ENCODE measurements at regions not wholly inside any gene's neighbourhood (a gene's known extent, or its start where the extent isn't known, plus 50 kb on each side); places are given as distances from the start of the nearest gene placed in this dataset.
"Not testable (repeated sequence)": the region's sequence is repeated elsewhere in the genome, so short reads cannot be mapped to it uniquely, and the experiment has no call there.

DNA sequence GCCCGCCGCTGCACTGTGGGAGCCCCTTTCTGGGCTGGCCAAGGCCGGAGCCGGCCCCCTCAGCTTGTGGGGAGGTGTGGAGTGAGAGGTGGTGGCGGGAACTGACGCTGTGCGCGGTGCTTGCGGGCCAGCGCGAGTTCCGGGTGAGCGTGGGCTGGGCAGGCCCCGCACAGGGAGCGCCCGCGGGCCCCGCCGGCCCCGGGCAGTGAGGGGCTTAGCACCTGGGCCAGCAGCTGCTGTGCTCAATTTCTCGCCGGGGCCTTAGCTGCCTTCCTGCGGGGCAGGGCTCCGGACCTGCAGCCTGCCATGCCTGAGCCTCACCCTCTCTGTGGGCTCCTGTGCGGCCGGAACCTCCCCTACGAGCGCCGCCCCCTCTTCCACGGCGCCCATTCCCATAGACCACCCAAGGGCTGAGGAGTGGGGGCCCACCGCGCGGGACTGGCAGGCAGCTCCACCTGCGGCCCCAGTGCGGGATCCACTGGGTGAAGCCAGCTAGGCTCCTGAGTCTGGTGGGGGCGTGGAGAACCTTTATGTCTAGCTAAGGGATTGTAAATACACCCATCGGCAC is 1062.6 kb downstream of the TDRD15 start:
- not testable (repeated sequence) for H3K27ac ChIP-seq (ENCODE audit: low read depth, low read length); H3K9me3 ChIP-seq (ENCODE audit: control insufficient read depth in 3 of 3, low read length in 3 of 3); H3K27me3 ChIP-seq (ENCODE audit: control insufficient read depth in 3 of 3, insufficient read depth in 3 of 3, low read length in 3 of 3); H3K9ac ChIP-seq (ENCODE audit: low read depth in 1 of 3, low read length in 3 of 3); H3K4me1 ChIP-seq (ENCODE audit: control insufficient read depth in 3 of 3, insufficient read depth in 3 of 3, low read length in 3 of 3); H3K4me3 ChIP-seq (ENCODE audit: low read length in 3 of 3); H3K36me3 ChIP-seq (ENCODE audit: control insufficient read depth in 3 of 3, insufficient read depth in 3 of 3, low read length in 3 of 3)

DNA sequence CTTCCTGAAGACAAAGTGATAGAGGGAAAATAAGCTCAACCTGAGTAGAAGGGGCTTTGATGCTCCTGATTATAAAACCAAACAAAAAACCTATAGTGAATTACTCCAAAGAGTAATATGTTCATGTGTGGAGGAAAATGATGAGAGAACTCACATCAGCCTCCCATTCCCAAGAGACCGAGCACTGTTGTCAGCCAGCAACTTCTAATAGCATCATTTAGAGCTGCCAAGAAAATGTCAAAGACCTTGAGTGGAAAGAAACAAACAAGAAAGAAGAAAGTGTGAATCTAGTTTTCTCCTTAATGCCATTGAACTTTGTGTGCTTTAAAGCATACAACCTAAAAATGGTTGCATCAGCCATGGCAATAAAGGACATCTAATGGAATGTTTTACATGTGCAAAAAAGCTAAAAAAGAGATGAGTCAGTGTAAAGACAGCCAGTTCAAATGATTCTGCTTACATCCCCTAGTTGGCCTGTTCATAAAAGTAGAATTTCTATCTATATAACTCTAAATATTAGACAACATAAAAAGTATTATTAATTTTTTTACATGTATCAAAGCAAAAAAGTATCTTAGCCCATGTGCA is 1066.2 kb downstream of the TDRD15 start:
- Histone ChIP-seq H3K4me3 (ENCODE audit: low read length in 3 of 3) (no peak overlapping the region), H3K27me3 (ENCODE audit: control insufficient read depth in 3 of 3, insufficient read depth in 3 of 3, low read length in 3 of 3) (no peaks in the 10 kb centered on the region), H3K9ac (ENCODE audit: low read depth in 1 of 3, low read length in 3 of 3) (no peak overlapping the region), H3K27ac (ENCODE audit: low read depth, low read length) (no peak overlapping the region), H3K9me3 (ENCODE audit: control insufficient read depth in 3 of 3, low read length in 3 of 3) (no peaks in the 10 kb centered on the region), H3K4me1 (ENCODE audit: control insufficient read depth in 3 of 3, insufficient read depth in 3 of 3, low read length in 3 of 3) (no peaks in the 10 kb centered on the region), H3K36me3 (ENCODE audit: control insufficient read depth in 3 of 3, insufficient read depth in 3 of 3, low read length in 3 of 3) (no peaks in the 10 kb centered on the region)

- H3K27ac ChIP-seq (ENCODE audit: low read depth, low read length): no peak overlapping the region
- no peaks in the 10 kb centered on the region for H3K9me3 ChIP-seq (ENCODE audit: control insufficient read depth in 3 of 3, low read length in 3 of 3)
Observed at GRCh38 chr2:22194218-22194617, 1070.5 kb downstream of the TDRD15 start.

GRCh38 chr2:22196806-22197205 is 1073.0 kb downstream of the TDRD15 start:
- H3K9me3 ChIP-seq (ENCODE audit: control insufficient read depth in 3 of 3, low read length in 3 of 3): no peaks in the 10 kb centered on the region
- H3K4me3 ChIP-seq (ENCODE audit: low read length in 3 of 3): no peak overlapping the region
- no peaks in the 10 kb centered on the region for H3K27me3 ChIP-seq (ENCODE audit: control insufficient read depth in 3 of 3, insufficient read depth in 3 of 3, low read length in 3 of 3)
- H3K9ac ChIP-seq (ENCODE audit: low read depth in 1 of 3, low read length in 3 of 3): no peak overlapping the region
- H3K27ac ChIP-seq (ENCODE audit: low read depth, low read length): no peak overlapping the region
- no peaks in the 10 kb centered on the region for H3K36me3 ChIP-seq (ENCODE audit: control insufficient read depth in 3 of 3, insufficient read depth in 3 of 3, low read length in 3 of 3)
- no peaks in the 10 kb centered on the region for H3K4me1 ChIP-seq (ENCODE audit: control insufficient read depth in 3 of 3, insufficient read depth in 3 of 3, low read length in 3 of 3)

More at GRCh38 chr2:22194218-22194617, 1070.5 kb downstream of the TDRD15 start:
- Histone ChIP-seq H3K36me3 (ENCODE audit: control insufficient read depth in 3 of 3, insufficient read depth in 3 of 3, low read length in 3 of 3) (no peaks in the 10 kb centered on the region), H3K9ac (ENCODE audit: low read depth in 1 of 3, low read length in 3 of 3) (no peak overlapping the region), H3K4me3 (ENCODE audit: low read length in 3 of 3) (no peak overlapping the region), H3K27me3 (ENCODE audit: control insufficient read depth in 3 of 3, insufficient read depth in 3 of 3, low read length in 3 of 3) (no peaks in the 10 kb centered on the region), H3K4me1 (ENCODE audit: control insufficient read depth in 3 of 3, insufficient read depth in 3 of 3, low read length in 3 of 3) (no peaks in the 10 kb centered on the region)

- Histone ChIP-seq H3K36me3 (ENCODE audit: control insufficient read depth in 3 of 3, insufficient read depth in 3 of 3, low read length in 3 of 3) (no peaks in the 10 kb centered on the region), H3K9ac (ENCODE audit: low read depth in 1 of 3, low read length in 3 of 3) (no peak overlapping the region), H3K4me3 (ENCODE audit: low read length in 3 of 3) (no peak overlapping the region), H3K9me3 (ENCODE audit: control insufficient read depth in 3 of 3, low read length in 3 of 3) (no peaks in the 10 kb centered on the region), H3K4me1 (ENCODE audit: control insufficient read depth in 3 of 3, insufficient read depth in 3 of 3, low read length in 3 of 3) (no peaks in the 10 kb centered on the region), H3K27me3 (ENCODE audit: control insufficient read depth in 3 of 3, insufficient read depth in 3 of 3, low read length in 3 of 3) (no peaks in the 10 kb centered on the region), H3K27ac (ENCODE audit: low read depth, low read length) (no peak overlapping the region)
Observed at GRCh38 chr2:22198381-22199283, 1074.9 kb downstream of the TDRD15 start.

GRCh38 chr2:22199994-22200393 is 1076.2 kb downstream of the TDRD15 start:
- Histone ChIP-seq H3K27ac (ENCODE audit: low read depth, low read length) (no peak overlapping the region), H3K27me3 (ENCODE audit: control insufficient read depth in 3 of 3, insufficient read depth in 3 of 3, low read length in 3 of 3) (no peaks in the 10 kb centered on the region), H3K9ac (ENCODE audit: low read depth in 1 of 3, low read length in 3 of 3) (no peak overlapping the region), H3K36me3 (ENCODE audit: control insufficient read depth in 3 of 3, insufficient read depth in 3 of 3, low read length in 3 of 3) (no peaks in the 10 kb centered on the region), H3K4me3 (ENCODE audit: low read length in 3 of 3) (no peak overlapping the region), H3K4me1 (ENCODE audit: control insufficient read depth in 3 of 3, insufficient read depth in 3 of 3, low read length in 3 of 3) (no peaks in the 10 kb centered on the region), H3K9me3 (ENCODE audit: control insufficient read depth in 3 of 3, low read length in 3 of 3) (no peaks in the 10 kb centered on the region)

DNA sequence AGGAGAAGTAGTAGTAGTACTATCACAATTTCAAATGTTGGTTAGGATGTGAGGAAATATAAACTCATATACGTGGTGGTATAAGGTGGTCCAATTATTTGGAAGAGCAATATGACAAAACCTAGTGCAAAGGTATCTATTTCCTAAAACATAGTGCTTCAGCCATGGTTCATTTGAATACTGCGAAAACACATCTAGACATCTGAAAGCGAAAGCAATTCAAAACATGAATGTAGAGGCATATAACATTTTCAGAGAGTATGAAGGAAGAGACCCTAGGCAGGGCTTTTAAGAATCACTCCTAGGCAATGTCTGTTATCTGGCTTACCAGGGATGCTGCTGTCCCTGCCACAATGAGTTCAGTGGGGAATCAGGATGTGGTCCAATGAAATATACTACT is 1085.8 kb downstream of the TDRD15 start:
- H3K36me3 ChIP-seq (ENCODE audit: control insufficient read depth in 3 of 3, insufficient read depth in 3 of 3, low read length in 3 of 3): no peaks in the 10 kb centered on the region

DNA sequence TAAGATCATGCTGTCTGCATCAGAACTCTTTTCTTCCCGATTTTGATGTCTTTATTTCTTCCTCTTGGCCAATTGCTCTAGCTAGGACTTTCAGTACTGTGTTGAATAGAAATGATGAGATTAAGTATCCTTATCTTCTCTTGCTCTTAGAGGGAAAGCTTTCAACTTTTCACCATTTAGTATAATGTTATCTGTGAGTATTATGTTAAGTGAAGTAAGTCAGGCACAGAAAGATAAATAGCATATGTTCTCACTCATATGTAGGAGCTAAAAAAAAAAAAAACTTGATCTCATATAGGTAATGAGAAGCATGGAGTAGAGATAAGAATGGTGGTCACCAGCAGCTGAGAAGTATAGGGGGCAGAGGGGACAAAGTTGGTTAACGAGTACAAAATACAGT is 1089.5 kb downstream of the TDRD15 start:
- H3K9me3 ChIP-seq (ENCODE audit: control insufficient read depth in 3 of 3, low read length in 3 of 3): no peaks in the 10 kb centered on the region
- H3K9ac ChIP-seq (ENCODE audit: low read depth in 1 of 3, low read length in 3 of 3): no peak overlapping the region
- H3K4me1 ChIP-seq (ENCODE audit: control insufficient read depth in 3 of 3, insufficient read depth in 3 of 3, low read length in 3 of 3): no peaks in the 10 kb centered on the region
- H3K36me3 ChIP-seq (ENCODE audit: control insufficient read depth in 3 of 3, insufficient read depth in 3 of 3, low read length in 3 of 3): no peaks in the 10 kb centered on the region
- no peak overlapping the region for H3K27ac ChIP-seq (ENCODE audit: low read depth, low read length)
- H3K4me3 ChIP-seq (ENCODE audit: low read length in 3 of 3): no peak overlapping the region
- H3K27me3 ChIP-seq (ENCODE audit: control insufficient read depth in 3 of 3, insufficient read depth in 3 of 3, low read length in 3 of 3): no peaks in the 10 kb centered on the region

More for the DNA sequence above, 1085.8 kb downstream of the TDRD15 start:
- H3K4me3 ChIP-seq (ENCODE audit: low read length in 3 of 3): no peak overlapping the region
- H3K9ac ChIP-seq (ENCODE audit: low read depth in 1 of 3, low read length in 3 of 3): no peak overlapping the region
- no peaks in the 10 kb centered on the region for H3K4me1 ChIP-seq (ENCODE audit: control insufficient read depth in 3 of 3, insufficient read depth in 3 of 3, low read length in 3 of 3)
- H3K27me3 ChIP-seq (ENCODE audit: control insufficient read depth in 3 of 3, insufficient read depth in 3 of 3, low read length in 3 of 3): no peaks in the 10 kb centered on the region
- H3K9me3 ChIP-seq (ENCODE audit: control insufficient read depth in 3 of 3, low read length in 3 of 3): no peaks in the 10 kb centered on the region
- H3K27ac ChIP-seq (ENCODE audit: low read depth, low read length): no peak overlapping the region

DNA sequence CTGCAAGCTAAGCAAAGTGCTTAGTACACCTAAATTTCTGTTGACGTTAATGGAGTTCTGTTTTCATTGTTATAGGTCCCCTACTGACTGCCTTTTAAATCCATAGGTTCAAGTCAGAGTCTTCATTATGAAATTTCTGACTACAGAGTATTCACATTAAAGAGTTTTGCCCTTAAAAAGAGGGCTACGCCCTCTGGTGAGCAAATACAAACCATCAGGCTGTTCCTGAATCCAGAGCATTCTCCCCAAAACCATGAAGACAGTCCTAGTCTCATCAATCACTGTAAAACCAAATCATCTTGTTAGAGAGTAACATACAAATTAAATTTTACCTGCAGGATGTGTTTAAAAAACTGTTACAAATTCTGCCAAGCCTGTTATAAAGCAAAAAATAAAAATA is 1091.7 kb downstream of the TDRD15 start:
- H3K4me3 ChIP-seq (ENCODE audit: low read length in 3 of 3): no peak overlapping the region
- no peak overlapping the region for H3K27ac ChIP-seq (ENCODE audit: low read depth, low read length)
- H3K4me1 ChIP-seq (ENCODE audit: control insufficient read depth in 3 of 3, insufficient read depth in 3 of 3, low read length in 3 of 3): no peaks in the 10 kb centered on the region
- H3K27me3 ChIP-seq (ENCODE audit: control insufficient read depth in 3 of 3, insufficient read depth in 3 of 3, low read length in 3 of 3): no peaks in the 10 kb centered on the region
- H3K36me3 ChIP-seq (ENCODE audit: control insufficient read depth in 3 of 3, insufficient read depth in 3 of 3, low read length in 3 of 3): no peaks in the 10 kb centered on the region
- H3K9ac ChIP-seq (ENCODE audit: low read depth in 1 of 3, low read length in 3 of 3): no peak overlapping the region
- H3K9me3 ChIP-seq (ENCODE audit: control insufficient read depth in 3 of 3, low read length in 3 of 3): no peaks in the 10 kb centered on the region

DNA sequence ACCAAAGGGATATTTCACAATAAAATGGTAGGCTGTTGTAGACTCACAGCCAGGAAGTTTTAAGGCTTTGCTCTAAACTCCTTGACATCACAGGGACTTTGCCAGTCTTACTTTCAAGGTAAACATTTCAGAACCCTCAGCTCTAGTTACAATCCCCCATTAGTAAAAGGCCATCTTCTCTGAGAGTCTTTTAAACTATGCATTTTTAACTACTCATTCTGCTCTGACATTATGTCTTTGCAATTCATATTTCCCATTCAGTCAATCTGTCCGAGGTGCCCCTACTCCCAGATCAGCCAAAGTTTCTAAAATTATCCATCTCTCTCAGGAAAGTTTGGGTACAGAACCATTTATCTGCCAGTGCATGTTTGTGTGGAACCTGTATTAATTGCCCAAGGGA is 1094.1 kb downstream of the TDRD15 start:
- Histone ChIP-seq H3K9me3 (ENCODE audit: control insufficient read depth in 3 of 3, low read length in 3 of 3) (no peaks in the 10 kb centered on the region), H3K4me1 (ENCODE audit: control insufficient read depth in 3 of 3, insufficient read depth in 3 of 3, low read length in 3 of 3) (no peaks in the 10 kb centered on the region), H3K27me3 (ENCODE audit: control insufficient read depth in 3 of 3, insufficient read depth in 3 of 3, low read length in 3 of 3) (no peaks in the 10 kb centered on the region), H3K9ac (ENCODE audit: low read depth in 1 of 3, low read length in 3 of 3) (no peak overlapping the region), H3K36me3 (ENCODE audit: control insufficient read depth in 3 of 3, insufficient read depth in 3 of 3, low read length in 3 of 3) (no peaks in the 10 kb centered on the region), H3K4me3 (ENCODE audit: low read length in 3 of 3) (no peak overlapping the region), H3K27ac (ENCODE audit: low read depth, low read length) (no peak overlapping the region)
